ENCODE measurements at regions not wholly inside any gene's neighbourhood (a gene's known extent, or its start where the extent isn't known, plus 50 kb on each side); places are given as distances from the start of the nearest gene placed in this dataset.
"Not testable (repeated sequence)": the region's sequence is repeated elsewhere in the genome, so short reads cannot be mapped to it uniquely, and the experiment has no call there.

DNA sequence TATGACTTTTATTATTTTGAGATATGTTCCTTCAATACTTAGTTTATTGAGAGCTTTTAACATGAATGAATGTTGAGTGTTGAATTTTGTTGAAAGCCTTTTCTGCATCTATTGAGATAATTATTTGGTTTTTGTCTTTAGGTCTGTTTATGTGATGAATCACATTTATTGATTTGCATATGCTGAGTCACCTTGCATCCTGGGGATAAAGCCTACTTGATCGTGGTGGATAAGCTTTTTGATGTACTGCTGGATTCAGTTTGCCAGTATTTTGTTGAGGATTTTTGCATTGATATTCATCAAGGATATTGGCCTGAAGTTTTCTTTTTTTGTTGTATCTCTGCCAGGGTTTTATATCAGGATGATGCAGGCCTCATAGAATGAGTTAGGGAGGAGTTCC lies 106.5 kb upstream of the DAZL start:
- not testable (repeated sequence) for DNase-seq

DNA sequence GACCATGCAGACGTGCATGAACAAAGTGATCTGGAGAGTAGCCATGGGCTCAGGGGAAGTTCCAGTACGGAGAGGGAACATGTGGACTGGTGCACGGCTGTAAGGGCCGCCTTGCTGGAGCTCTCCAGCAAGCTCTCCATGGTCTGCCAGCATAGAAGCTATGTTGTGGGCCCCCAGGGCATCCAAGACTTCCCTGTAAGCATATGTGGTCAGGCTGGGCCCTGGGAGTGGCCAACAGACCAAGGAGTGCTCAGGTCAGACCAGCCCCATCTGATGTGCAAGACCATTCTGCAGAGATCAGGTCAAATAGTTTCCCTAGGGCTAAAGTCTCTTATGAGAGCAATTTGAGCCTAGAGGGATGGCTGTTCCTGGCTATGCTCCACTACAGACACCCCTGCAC lies 110.1 kb upstream of the DAZL start:
- no peak for DNase-seq

DNA sequence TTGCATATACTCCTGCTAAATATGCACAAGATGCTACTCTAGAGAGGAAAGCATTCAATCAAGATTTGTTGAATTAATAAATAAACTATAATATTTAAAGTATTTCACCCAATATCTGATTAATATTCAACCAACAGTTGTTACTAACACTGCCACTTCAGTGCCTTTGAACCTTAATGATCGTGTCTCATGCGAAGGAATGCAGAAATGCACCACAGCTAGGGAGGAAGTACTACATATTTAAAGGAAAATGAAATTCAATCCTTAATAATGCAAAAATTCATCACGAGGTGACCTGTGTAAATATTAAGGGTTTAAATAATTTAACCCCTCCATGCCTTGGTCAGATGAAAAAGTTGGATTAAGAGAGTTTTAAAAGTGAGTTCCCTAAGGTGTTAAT lies 114.2 kb upstream of the DAZL start:
- DNase-seq: no peak

DNA sequence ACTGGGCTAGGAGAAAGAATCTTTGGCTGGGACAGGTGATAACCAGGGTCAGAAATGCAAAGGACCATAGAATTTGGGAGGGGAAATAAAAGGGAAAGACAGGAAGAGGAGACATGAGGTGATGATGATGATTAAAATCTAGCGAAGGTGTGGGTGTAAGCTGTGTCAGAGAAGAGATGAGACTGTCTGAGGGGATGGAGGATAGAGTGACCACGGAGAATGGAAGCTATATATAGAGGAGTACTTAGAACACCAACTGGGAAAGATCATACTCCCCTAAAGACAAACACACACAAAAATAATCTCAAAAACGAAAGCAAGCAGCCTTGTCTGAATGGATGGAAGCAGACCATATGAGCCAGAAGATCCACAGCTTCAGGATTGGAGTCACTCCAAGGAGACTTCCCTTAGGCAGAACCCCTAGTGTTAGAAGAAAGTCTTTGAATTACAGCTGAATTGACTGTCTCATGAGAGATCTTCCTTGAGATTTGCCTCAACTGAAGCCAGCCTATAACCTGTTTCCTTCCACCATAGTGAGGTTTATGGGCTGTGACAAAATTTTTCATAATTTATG lies 115.2 kb upstream of the DAZL start:
- DNase-seq: no peak

DNA sequence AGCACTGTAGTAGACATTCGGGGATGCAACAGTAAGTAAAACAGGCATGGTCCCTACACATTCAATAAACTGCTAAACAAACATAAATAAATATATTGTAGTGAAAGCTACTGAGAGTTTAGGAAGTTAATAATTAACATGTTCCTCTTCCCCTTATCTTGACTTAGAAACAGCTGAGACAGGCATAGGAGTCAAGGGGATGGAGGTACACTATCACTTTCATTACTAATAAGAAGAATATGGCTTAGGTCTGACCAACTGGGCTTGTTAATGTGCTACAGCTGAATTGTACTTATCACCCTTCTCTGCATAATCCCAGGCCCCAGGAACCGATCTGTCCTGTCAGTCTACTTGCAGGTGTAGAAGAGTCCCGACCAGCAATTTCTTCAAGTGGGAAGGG lies 116.3 kb upstream of the DAZL start:
- no peak for DNase-seq

DNA sequence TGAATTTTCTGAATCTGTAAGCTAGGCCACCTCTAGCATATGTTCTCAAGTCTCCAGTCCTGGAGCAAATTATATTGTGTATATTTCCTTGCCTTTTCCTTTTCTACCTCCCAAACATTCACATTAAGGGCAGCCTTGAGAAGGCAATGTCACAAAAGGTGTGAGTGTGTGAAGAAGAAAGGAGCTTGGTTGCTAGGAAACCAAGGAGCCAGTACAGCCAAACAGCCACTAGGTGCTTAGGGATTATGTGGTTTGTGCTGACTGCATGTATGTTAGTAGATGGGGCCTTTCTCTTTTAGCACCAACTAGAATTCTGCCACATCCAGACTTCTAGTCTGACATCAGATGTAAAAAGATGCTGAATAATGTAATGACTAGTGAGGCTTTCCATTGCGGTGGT lies 118.8 kb upstream of the DAZL start:
- no peak for DNase-seq

DNA sequence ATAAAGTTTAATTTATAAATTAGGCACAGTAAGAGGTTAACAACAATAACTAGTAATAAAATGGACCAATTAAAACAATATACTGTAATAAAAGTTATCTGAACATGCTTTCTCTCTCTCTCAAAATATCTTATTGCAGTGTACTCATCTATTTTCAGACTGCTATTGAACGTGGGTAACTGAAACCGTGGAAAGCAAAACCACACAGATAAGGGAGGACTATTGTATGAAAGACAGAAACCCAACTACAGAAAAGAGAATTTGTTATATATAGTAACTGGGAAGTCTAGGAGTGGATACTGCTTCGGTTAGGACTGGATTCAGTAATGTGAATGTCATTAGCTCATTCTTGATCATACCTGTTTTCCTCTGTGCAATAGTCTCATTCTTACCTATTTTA lies 119.3 kb upstream of the DAZL start:
- no peak for DNase-seq

DNA sequence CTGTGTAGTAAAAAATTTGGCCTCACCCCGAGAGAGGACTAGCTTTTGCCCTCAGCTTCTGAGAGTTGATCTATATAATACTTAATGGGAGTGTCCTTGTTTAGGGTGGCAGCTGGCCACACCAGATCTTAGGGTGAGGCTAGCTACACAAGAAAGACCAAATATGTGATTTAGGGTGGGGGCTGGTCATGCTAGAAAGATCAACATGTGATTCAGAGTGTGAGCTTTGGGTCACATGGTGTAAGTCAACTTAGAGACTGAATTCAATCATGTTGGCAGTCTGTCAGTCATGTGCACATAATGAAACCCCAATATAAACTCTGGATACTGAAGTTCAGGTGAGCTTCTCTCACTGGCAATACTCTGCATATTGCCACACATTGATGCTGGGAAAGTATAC lies 120.7 kb upstream of the DAZL start:
- DNase-seq: no peak

DNA sequence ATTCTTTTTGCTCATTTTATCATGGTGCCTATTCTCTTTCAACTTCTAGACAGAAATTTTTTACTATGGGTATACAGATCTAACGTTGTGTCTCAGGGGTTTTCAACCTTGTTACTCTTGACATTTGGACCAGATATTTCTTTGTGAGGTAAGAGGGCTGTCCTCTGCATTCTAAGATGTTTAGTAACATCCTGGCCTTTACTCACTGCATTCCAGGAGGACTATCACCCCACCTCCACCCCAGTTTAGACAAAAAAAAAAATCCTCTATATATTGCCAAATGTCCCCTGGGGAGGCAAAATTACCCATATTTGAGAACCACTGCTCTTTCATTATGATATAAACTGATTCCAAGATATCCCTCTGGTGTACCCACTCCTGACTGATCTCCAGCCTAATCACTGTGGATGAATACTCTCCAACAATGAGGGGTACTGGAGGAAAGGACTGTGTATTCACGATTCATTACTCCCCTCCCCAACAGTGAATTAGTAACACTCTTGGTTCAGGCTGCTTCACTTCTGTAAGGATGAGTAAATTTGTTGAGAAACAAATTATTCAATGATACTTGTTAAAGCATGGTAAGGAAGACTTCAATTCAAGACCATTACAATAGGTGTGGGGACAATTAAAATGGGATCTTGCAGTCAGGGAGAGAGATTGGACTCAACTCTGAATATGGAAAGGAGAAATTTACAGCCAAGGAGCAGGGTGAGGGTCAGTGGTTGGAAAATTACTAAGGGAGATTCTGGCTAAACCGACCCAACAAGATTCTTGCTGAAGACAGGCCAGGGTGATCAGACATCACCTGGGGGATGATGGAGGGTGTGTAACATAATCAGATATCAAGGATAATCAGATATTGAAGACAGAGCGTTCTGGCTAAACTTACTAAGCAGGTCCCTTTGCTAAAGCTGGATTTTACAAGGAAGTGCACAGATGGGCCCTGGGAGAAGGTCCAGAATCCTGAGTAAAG lies 123.8 kb upstream of the DAZL start:
- DNase-seq: no peak

DNA sequence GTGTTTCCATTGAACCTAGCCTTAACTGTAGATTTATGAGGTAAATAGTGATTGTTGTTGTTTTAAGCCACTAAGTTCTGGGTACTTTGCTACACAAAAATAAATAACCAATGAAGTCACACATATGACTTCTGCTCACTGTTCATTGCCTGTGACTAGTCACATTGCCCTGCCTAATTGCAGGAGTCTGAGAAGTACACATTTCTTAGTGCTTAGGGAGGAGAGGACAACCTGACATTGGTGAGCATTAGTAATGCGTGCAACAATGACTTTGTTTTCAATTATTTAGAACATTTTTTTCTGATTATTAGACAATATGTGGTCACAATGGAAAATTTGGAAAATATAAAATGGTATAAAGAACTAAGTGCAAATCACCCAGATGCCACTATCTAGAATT lies 133.2 kb upstream of the DAZL start:
- no peak for DNase-seq

DNA sequence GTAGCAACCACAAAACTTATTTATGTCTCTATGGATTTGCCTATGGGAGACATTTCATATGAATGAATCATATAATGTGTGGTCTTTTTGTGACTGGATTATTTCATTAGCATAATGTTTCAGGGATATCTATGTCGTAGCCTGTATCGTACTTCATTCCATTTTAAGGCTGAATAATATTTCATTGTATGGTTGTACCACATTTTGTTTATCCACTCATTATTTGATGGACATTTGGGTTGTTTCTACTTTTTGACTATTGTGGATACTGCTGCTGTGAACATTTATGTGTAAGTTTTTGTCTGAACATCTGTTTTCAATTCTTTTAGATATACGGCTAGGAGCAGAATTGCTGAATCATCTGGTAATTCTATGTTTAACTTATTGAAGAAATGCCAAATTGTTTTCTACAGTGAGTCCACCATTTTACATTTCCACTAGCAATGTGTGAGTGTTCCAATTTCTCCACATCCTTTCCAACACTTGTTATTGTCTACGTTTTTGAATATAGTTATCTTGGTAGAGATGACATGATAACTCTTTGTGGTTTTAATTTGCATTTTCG lies 134.4 kb upstream of the DAZL start:
- no peak for DNase-seq

DNA sequence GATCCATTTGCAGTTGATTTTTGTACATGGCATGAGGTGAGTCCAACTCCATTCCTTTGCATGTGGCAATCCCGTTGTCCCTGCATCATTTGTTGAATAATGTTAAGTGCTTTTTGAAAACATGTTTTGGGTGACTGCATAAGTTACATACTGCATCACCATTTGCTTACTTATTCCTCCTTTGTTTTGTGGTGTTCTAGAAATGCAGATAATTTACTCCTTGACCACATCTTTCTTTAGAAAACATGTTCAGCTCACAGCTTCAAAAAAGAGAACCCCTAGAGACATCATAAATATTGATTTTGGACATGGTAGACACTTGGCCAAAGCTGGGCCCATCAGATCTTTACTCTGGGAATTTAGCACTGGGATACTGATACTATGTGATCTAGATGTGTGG lies 135.3 kb upstream of the DAZL start:
- DNase-seq: no peak

DNA sequence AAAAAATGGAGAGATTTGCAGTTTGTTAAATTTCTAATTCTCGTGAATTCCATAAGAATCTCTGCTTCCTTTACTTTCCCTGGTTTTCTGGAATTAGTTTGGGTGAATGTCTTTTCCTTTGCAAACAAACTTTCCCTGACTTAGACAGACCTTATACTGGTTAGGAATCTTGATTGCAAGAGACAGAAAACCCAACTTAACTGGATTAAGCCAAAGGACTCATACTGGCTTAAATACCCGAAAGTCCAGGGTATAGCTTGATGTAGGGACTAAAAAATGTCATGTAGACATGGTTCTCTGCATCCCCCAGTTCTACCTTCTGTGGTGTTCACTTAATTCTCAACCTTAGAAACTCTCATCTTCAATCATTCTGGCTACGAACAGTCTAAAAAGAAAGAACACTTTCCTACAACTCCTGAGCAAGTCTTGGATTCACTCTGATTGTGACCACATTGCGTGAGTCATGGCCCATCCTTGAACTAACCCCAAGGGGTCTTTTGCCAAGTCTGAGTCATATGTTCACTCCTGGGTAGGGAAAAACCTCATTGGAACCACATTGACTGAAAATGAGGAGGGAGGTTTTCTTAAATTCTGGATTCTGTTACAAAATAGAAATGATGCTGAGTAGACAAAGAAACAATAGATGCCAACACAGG lies 136.0 kb upstream of the DAZL start:
- no peak for DNase-seq

DNA sequence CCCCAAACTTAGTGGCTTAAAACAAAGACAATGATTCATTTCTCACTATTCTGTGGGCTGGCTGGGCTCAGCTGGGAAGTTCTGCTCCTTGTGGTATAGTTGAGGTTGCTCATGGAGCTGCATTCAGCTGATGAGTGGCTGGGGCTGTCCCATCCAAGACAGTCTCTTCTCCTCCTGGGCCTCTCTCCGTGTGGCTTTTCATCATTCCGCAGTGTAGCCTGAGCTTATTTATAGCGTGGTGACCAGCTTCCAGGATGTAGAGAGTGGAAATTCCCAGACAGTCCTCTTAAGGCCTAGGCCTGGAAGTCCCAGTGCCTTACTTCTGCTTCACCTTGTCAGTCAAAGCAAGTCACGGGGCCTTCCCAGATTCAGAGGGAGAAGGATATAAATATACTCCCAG lies 136.7 kb upstream of the DAZL start:
- no peak for DNase-seq

DNA sequence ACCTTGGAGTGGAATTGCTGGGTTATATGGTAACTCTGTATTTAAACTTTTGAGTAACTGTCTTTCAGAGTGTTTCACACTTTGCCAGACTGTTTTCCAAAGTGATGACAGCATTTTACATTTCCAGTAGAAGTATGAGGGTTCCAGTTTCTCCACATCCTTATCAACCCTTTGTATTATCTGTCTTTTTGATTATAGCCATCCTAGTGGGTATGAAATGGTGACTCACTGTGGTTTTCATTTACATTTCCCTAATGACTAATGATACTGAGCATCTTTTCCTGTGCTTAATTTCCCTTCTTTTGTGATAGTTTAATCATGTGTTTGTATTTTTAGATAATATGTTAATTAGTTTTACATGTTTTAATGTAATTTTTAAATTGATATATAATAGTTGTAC lies 138.1 kb upstream of the DAZL start:
- DNase-seq: no peak

DNA sequence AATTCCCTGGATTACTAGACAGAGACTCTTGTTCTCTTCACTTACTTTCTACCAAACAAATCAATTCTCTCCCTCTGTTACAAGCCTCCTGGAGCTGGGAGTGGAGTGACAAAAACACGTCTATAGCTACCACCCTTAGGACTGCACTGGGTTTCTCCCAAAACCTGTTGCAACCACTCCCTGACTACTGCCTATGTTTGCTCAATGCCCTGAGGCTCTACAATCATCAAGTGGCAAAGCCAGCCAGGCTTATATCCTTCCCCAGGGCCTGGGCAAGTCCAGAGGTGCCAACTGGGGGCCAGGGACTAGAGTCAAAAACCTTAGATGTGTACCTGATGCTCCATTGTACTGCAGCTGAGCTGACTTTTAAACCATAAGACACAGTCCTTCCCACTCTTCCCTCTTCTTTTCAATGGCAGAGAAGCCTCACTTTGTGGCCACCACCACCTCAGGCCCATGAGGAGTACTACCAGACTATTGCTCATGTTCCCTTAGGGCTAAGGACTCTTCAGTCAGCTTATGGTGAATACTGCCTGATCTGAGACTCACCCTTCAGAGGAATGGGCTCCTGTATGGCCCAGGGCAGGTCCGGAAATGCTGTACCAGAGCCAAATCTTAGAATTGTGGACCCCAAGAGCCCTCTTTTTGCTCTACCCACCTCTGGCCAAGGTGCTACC lies 125.4 kb upstream of the PLCL2 start:
- no peak for DNase-seq

DNA sequence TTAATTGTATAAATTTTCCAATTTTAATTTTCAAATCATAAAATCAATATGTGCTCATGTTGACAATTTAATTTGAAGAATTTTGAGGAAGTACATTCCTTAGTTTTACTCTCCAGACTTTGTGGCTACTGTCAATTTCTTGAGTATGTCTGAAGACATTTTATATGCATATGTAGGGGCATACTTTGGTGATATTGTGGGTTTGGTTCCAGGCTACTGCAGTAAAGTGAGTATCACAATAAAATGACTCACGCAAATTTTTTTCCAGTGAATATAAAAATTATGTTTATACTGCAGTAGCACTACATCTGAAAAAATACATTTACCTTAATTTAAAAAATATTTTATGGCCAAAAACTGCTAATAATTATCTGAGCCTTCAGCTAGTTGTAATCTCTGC lies 123.2 kb upstream of the PLCL2 start:
- DNase-seq: no peak

DNA sequence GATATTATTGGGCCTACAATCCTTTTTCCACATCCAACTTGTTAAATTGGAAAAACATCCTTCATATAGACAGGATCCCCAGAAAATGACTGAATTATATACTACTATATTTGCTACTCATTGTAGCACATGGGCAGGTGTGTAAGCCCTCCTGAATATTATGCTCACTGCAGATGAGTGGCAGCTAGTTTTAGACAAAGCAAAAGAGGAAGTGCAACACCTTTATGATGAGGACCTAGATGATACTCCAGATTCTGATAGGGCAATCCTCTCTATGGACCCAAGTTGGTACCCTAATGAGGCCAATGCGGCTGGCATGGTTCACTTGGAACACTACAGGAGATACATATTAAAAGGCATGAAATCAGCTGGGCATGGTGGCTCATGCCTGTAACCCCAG lies 119.1 kb upstream of the PLCL2 start:
- DNase-seq: no peak

DNA sequence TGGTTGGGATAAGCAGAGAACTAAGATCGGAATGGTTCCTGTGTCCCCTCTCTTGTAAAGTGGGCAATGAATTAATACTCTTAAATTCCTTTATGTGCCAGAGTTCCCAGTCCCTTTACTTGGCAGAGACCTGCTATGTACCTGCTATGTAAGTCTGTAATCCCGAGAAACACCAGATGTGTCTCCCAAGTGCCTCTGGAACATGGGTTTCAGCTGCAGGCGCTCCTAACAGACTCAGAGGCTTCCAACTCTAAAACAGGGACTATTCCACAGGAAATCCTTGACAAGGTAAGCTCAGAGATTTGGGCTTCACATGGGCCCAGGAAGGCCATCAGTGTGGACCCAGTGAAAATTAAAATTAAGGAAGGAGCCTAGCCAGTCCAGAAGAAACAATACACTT lies 117.7 kb upstream of the PLCL2 start:
- no peak for DNase-seq

DNA sequence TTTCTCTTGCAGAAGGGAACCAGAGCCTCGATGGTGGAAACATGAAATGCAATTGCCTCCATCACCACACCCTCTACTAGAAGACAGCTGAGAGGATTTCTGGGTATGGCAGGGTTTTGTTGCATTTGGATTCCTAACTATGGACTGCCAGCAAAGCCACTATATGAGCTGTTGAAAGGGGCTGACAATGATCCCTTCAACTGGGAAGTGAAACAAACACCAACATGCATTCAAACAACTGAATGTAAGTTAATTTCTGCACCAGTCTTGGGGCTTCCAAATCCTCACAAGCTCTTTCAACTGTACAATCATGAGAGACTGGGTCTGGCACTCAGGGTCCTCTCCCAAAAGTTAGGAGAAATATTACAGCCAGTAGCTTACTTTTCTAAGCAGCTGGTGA lies 116.7 kb upstream of the PLCL2 start:
- no peak for DNase-seq

DNA sequence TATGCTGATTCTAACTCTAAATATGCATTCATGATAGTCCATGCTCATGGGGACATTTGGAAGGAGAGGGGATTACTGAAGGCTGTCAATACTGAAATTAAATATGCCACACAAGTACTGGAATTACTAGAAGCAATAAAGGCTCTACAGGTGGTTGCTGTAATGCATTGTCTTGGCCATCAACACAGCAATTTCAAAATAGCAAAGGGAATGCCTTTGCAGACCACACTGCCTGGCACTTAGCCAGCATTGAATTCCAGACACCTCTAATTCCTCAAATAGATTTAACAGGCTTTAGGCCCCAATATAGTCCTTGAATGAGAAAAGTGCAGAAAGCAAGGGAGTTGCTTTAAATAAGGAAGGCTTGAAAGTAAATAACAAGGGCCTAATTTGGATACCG lies 115.8 kb upstream of the PLCL2 start:
- no peak for DNase-seq

DNA sequence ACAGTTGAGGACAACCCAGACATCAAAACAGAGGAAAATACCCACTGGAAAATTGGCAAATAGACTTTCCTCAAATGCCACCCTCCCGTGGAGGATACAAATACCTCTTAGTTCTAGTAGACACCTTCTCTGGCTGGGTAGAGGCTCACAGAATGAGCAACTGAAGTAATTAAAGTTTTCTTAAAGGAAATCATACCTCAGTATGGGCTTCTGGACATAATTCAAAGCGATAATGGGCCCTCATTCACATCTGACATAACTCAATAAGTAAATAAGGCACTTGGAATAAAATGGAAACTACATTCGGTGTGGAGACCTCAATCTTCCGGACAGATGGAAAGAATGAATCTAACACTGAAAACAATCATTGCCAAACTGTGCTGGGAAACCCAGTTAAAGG lies 115.2 kb upstream of the PLCL2 start:
- DNase-seq: no peak

DNA sequence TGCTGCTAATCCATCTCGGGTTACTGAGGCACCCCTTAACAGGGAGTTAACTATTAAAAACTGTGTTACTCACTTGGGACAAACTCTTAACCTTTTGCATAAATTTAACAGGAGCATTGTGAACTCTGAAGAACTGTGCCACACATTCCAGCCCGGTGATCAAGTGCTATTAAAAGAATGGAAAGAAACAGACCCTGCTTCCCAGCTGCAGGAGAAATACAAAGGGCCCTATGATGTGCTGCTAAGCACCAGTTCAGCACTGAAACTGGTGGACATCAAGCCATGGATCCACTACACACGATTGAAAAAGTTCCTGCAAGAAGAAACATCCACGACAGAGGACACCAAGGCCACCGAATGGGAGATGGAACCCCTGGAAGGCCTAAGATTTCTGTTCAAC lies 114.7 kb upstream of the PLCL2 start:
- no peak for DNase-seq

Data from CD4-positive, alpha-beta T cell treated with Interferon gamma for 1 hour (primary cell).